H1 (cell line): ENCODE measurements at regions not wholly inside any gene's neighbourhood (a gene's known extent, or its start where the extent isn't known, plus 50 kb on each side); places are given as distances from the start of the nearest gene placed in this dataset.

Source experiments
- CTCF ChIA-PET: fragments of 300-600 bp; sonication (Branson Sonifier 250); formaldehyde crosslinking; loops from one replicate; lab custom pipeline; 2021; ENCODE audit not compliant: partially characterized antibody; lab: Charles Lee
- POLR2A ChIA-PET: fragments of 300-600 bp; sonication (Branson Sonifier 250); formaldehyde crosslinking; loops from one replicate; lab custom pipeline; 2021; ENCODE audit warnings: inconsistent platforms; ENCODE audit not compliant: partially characterized antibody; lab: Charles Lee
- DNase-seq, 2 experiments: peaks; one replicate each; pipeline versions ENCODE4 v3.0.0 to v3.0.0-alpha.2; 2010 to 2022; ENCODE audit warnings: low spot score in 2 of 2, low read depth in 1 of 2, mixed read lengths in 1 of 2
- FAIRE-seq: peaks from 2 replicates; lab custom pipeline; 2011; peaks lifted over from hg19 to GRCh38; lab: Jason Lieb, UNC
- H2AFZ ChIP-seq: 2 replicates; pipeline ENCODE4 v1.8.1; 2012; ENCODE audit warnings: low read length, inconsistent platforms
- H2AK5ac ChIP-seq: 2 replicates; pipeline ENCODE4 v1.6.1; 2013; ENCODE audit warnings: low read depth, low read length
- H2BK120ac ChIP-seq: replicated peaks from 2 replicates; pipeline ENCODE3; 2013; ENCODE audit warnings: low read depth, low read length, inconsistent platforms
- H2BK12ac ChIP-seq: 2 replicates; pipeline ENCODE4 v1.6.1; 2013; ENCODE audit warnings: low read depth, low read length
- H2BK15ac ChIP-seq: 2 replicates; pipeline ENCODE4 v1.6.1; 2013; ENCODE audit warnings: low read length
- H2BK20ac ChIP-seq: 2 replicates; pipeline ENCODE4 v1.6.1; 2013; ENCODE audit warnings: low read length
- H2BK5ac ChIP-seq: 2 replicates; pipeline ENCODE4 v1.6.1; 2013; ENCODE audit warnings: low read depth, low read length
- H3K14ac ChIP-seq: 2 replicates; pipeline ENCODE4 v1.6.1; 2013; ENCODE audit warnings: inconsistent platforms; ENCODE audit not compliant: insufficient read length
- H3K18ac ChIP-seq: 2 replicates; pipeline ENCODE4 v1.6.1; 2013; ENCODE audit warnings: low read length; ENCODE audit errors: extremely low read depth
- H3K23ac ChIP-seq: 2 replicates; pipeline ENCODE4 v1.6.1; 2013; ENCODE audit warnings: inconsistent platforms; ENCODE audit not compliant: insufficient read length
- H3K23me2 ChIP-seq: 2 replicates; pipeline ENCODE4 v1.6.1; 2013; ENCODE audit warnings: low read depth, low read length
- H3K27ac ChIP-seq: 2 replicates; pipeline ENCODE4 v1.6.1; 2011; ENCODE audit warnings: low read depth, low read length, inconsistent platforms
- H3K27me3 ChIP-seq, 4 experiments: replicated peaks in 1 of 4; 1 replicate in 1 of 4; 2 replicates in 3 of 4; pipeline versions ENCODE4 v1.6.1 to v1.8.1; 2011 to 2013; ENCODE audit warnings: low read length in 3 of 4, mild to moderate bottlenecking in 3 of 4, inconsistent platforms in 2 of 4, mixed read lengths in 2 of 4, moderate library complexity in 1 of 4; ENCODE audit not compliant: control insufficient read depth in 3 of 4, insufficient read depth in 3 of 4; ENCODE audit errors: extremely low read depth in 1 of 4
- H3K36me3 ChIP-seq, 4 experiments: 2 replicates each; pipeline versions ENCODE4 v1.6.1 to v1.8.1; 2011 to 2013; ENCODE audit warnings: mild to moderate bottlenecking in 4 of 4, low read length in 3 of 4, moderate library complexity in 2 of 4, control low read depth in 1 of 4, inconsistent platforms in 1 of 4; ENCODE audit not compliant: insufficient read depth in 4 of 4, control insufficient read depth in 2 of 4
- H3K4ac ChIP-seq: replicated peaks from 2 replicates; pipeline ENCODE3; 2013; ENCODE audit warnings: low read length, low read depth, mixed read lengths, inconsistent platforms; ENCODE audit not compliant: insufficient read length
- H3K4me1 ChIP-seq, 4 experiments: replicated peaks in 1 of 4; 1 replicate in 1 of 4; 2 replicates in 3 of 4; pipeline versions ENCODE4 v1.6.1 to v1.8.1; 2011 to 2013; ENCODE audit warnings: low read length in 3 of 4, inconsistent platforms in 2 of 4, mixed read lengths in 1 of 4; ENCODE audit not compliant: insufficient read depth in 4 of 4, control insufficient read depth in 3 of 4
- H3K4me2 ChIP-seq, 2 experiments: 2 replicates each; pipeline versions ENCODE4 v1.6.1 to v1.8.1; 2011 to 2013; ENCODE audit warnings: low read depth in 2 of 2, low read length in 2 of 2, control low read depth in 1 of 2, inconsistent platforms in 1 of 2, mild to moderate bottlenecking in 1 of 2; ENCODE audit not compliant: insufficient read depth in 1 of 2
- H3K4me3 ChIP-seq, 4 experiments: fragments of 200-600, 300-600 bp in 1 of 4; sonication (generic), shearing (Covaris generic), sonication (Bioruptor Twin) in 1 of 4; 2 replicates each; pipeline versions ENCODE4 v1.5.1 to v1.8.1; 2011 to 2016; ENCODE audit warnings: low read length in 4 of 4, low read depth in 3 of 4, control low read depth in 2 of 4, inconsistent platforms in 2 of 4, mild to moderate bottlenecking in 2 of 4, mixed read lengths in 1 of 4, moderate library complexity in 1 of 4; ENCODE audit not compliant: insufficient read depth in 2 of 4; ENCODE audit errors: extremely low read depth in 1 of 4
- H3K56ac ChIP-seq: replicated peaks from 2 replicates; pipeline ENCODE3; 2013; ENCODE audit warnings: low read depth, mild to moderate bottlenecking, mixed read lengths, low read length, inconsistent platforms; ENCODE audit not compliant: insufficient read length
- H3K79me1 ChIP-seq: 2 replicates; pipeline ENCODE4 v1.6.1; 2013; ENCODE audit warnings: low read depth, low read length, control low read depth
- H3K79me2 ChIP-seq, 2 experiments: 2 replicates each; pipeline versions ENCODE4 v1.6.1 to v1.8.1; 2012 to 2013; ENCODE audit warnings: low read length in 2 of 2, mild to moderate bottlenecking in 2 of 2, inconsistent platforms in 1 of 2; ENCODE audit not compliant: insufficient read depth in 2 of 2, control insufficient read depth in 1 of 2
- H3K9ac ChIP-seq, 4 experiments: replicated peaks in 1 of 4; 1 replicate in 1 of 4; 2 replicates in 3 of 4; pipeline versions ENCODE4 v1.6.1 to v1.8.1; 2011 to 2013; ENCODE audit warnings: low read depth in 3 of 4, low read length in 3 of 4, control low read depth in 2 of 4, mild to moderate bottlenecking in 2 of 4, moderate library complexity in 2 of 4, inconsistent platforms in 1 of 4; ENCODE audit errors: extremely low read depth in 1 of 4
- H3K9me3 ChIP-seq, 2 experiments: 2 replicates each; pipeline versions ENCODE4 v1.6.1 to v1.8.1; 2012 to 2013; ENCODE audit warnings: mild to moderate bottlenecking in 2 of 2, moderate library complexity in 2 of 2, control low read depth in 1 of 2, inconsistent platforms in 1 of 2, low read depth in 1 of 2, low read length in 1 of 2, mixed read lengths in 1 of 2; ENCODE audit not compliant: insufficient read depth in 2 of 2
- H4K20me1 ChIP-seq, 2 experiments: replicated peaks in 1 of 2; 2 replicates each; pipeline versions ENCODE3 to v1.8.1; 2011 to 2013; ENCODE audit warnings: inconsistent platforms in 2 of 2, low read length in 2 of 2, mild to moderate bottlenecking in 1 of 2; ENCODE audit not compliant: insufficient read depth in 2 of 2, control insufficient read depth in 1 of 2
- H4K5ac ChIP-seq: 2 replicates; pipeline ENCODE4 v1.6.1; 2013; ENCODE audit warnings: low read length, low read depth, mixed read lengths, inconsistent platforms; ENCODE audit not compliant: insufficient read length
- H4K8ac ChIP-seq: 2 replicates; pipeline ENCODE4 v1.8.0; 2013; ENCODE audit warnings: mild to moderate bottlenecking, moderate library complexity, low read length, inconsistent platforms; ENCODE audit not compliant: insufficient read depth; ENCODE audit errors: extremely low read depth
- H4K91ac ChIP-seq: replicated peaks from 2 replicates; pipeline ENCODE3; 2013; ENCODE audit warnings: low read length, mixed read lengths, inconsistent platforms; ENCODE audit not compliant: insufficient read length
- ATF2 ChIP-seq: IDR thresholded peaks from 2 replicates; pipeline ENCODE4 v1.6.1; 2012; ENCODE audit warnings: low read length, inconsistent platforms
- CBX8 ChIP-seq: fragments of 300-800, 300-1000 bp; sonication (generic); IDR thresholded peaks from 2 replicates; pipeline ENCODE4 v1.7.1; 2016; ENCODE audit warnings: low read depth, low read length, borderline replicate concordance
- CHD2 ChIP-seq: IDR thresholded peaks from 2 replicates; pipeline ENCODE4 v1.6.1; 2012; ENCODE audit warnings: low read length, improper control_type of control experiment
- CTBP2 ChIP-seq: IDR thresholded peaks from 2 replicates; pipeline ENCODE4 v1.7.0; 2011; ENCODE audit warnings: borderline replicate concordance, mild to moderate bottlenecking, moderate library complexity, mixed read lengths, low read length; ENCODE audit not compliant: insufficient read depth, insufficient read length
- E2F6 ChIP-seq: IDR thresholded peaks from 2 replicates; pipeline ENCODE4 v1.6.1; 2012; ENCODE audit warnings: inconsistent platforms
- EGR1 ChIP-seq: IDR thresholded peaks from 2 replicates; pipeline ENCODE4 v1.6.1; 2011; ENCODE audit warnings: low read depth, low read length, borderline replicate concordance
- FOSL1 ChIP-seq: IDR thresholded peaks from 2 replicates; pipeline ENCODE4 v1.6.1; 2011; ENCODE audit warnings: mild to moderate bottlenecking, low read depth, low read length, moderate library complexity; ENCODE audit not compliant: insufficient read depth
- JUN ChIP-seq: IDR thresholded peaks from 2 replicates; pipeline ENCODE4 v1.6.1; 2011; ENCODE audit warnings: low read depth, mild to moderate bottlenecking, improper control_type of control experiment, low read length
- KDM4A ChIP-seq: IDR thresholded peaks from one replicate; pipeline ENCODE4 v1.7.1; 2012; ENCODE audit warnings: low read depth, mild to moderate bottlenecking, moderate library complexity, low read length, inconsistent platforms; ENCODE audit not compliant: severe bottlenecking
- POU5F1 ChIP-seq: IDR thresholded peaks from 2 replicates; pipeline ENCODE4 v1.6.1; 2011; ENCODE audit warnings: low read depth, mild to moderate bottlenecking, low read length, moderate library complexity
- SAP30 ChIP-seq: fragments of 300-600 bp; sonication (generic); IDR thresholded peaks from 2 replicates; pipeline ENCODE4 v1.7.1; 2012; ENCODE audit warnings: low read length, moderate library complexity, mild to moderate bottlenecking, inconsistent platforms; ENCODE audit not compliant: insufficient read depth, insufficient replicate concordance
- ZNF274 ChIP-seq: IDR thresholded peaks from 2 replicates; pipeline ENCODE4 v1.7.0; 2012; ENCODE audit warnings: low read length, borderline replicate concordance; ENCODE audit errors: extremely low read depth
- WGBS, 2 experiments: shearing (Covaris generic) in 1 of 2; methylation state at CpG; one replicate each; pipeline versions ENCODE4 v1.1.6 to v1.1.7; 2013 to 2015; ENCODE audit warnings: low lambda C conversion rate in 2 of 2, mixed read lengths in 2 of 2, inconsistent platforms in 1 of 2, low coverage in 1 of 2, missing lambda C conversion rate in 1 of 2; ENCODE audit not compliant: insufficient replicate concordance in 2 of 2, insufficient coverage in 1 of 2, insufficient read length in 1 of 2; ENCODE audit errors: extremely low coverage in 1 of 2, missing lambda C conversion rate in 1 of 2; 5-methylcytosine and 5-hydroxymethylcytosine counted together

- 79% methylated on average over 2 of the region's 2 CpGs; no CpG with 5 or more reads in 1 of the 2 experiments for WGBS, 2 experiments
- ChIA-PET POLR2A (no interaction called here), CTCF (interaction anchor here (1.1 to 1.8 kb wide), 2 partner anchors 61 to 124 kb away, joined by 3 to 6 read pairs; no protein-coding TSS in a partner anchor)
- Histone ChIP-seq H3K4me1 (no peaks in the 10 kb centered on the region), H3K79me2 (no peaks in the 10 kb centered on the region), H4K5ac (no peak overlapping the region), H2BK5ac (no peak overlapping the region), H3K79me1 (no peaks in the 10 kb centered on the region), H4K8ac (no peak overlapping the region), H3K27ac (no peak overlapping the region), H3K56ac (no peak overlapping the region), H3K9ac (no peak overlapping the region), H3K23me2 (no peaks in the 10 kb centered on the region), H2BK20ac (no peak overlapping the region), H2BK12ac (no peak overlapping the region), H3K23ac (no peak overlapping the region), H2BK15ac (no peak overlapping the region), H3K18ac (no peak overlapping the region), H4K91ac (no peak overlapping the region), H4K20me1 (no peaks in the 10 kb centered on the region), H3K9me3 (no peaks in the 10 kb centered on the region), H3K14ac (no peak overlapping the region), H2AK5ac (no peak overlapping the region), H2AFZ (no peak overlapping the region), H3K4me3 (no peak overlapping the region), H3K27me3 (no peaks in the 10 kb centered on the region), H3K4me2 (no peak overlapping the region), H2BK120ac (no peak overlapping the region), H3K36me3 (no peaks in the 10 kb centered on the region), H3K4ac (no peak overlapping the region)
- DNase-seq (no peak), FAIRE-seq (no peak)
- no peak for TF ChIP-seq ZNF274
- TF ChIP-seq E2F6, result no peak
- TF ChIP-seq CBX8, result no peak
- no peak for TF ChIP-seq KDM4A
- TF ChIP-seq JUN, result no peak
- no peak for TF ChIP-seq EGR1
- TF ChIP-seq SAP30, result no peak
- no peak for TF ChIP-seq FOSL1
- no peak for TF ChIP-seq CHD2
- TF ChIP-seq CTBP2, result no peak
- no peak for TF ChIP-seq POU5F1
- TF ChIP-seq ATF2, result no peak
These were observed 61.7 kb upstream of the ARID2 start for GRCh38 chr12:45667761-45668160.
